Mesendoderm (in vitro differentiated cells): ENCODE measurements at regions not wholly inside any gene's neighbourhood (a gene's known extent, or its start where the extent isn't known, plus 50 kb on each side); places are given as distances from the start of the nearest gene placed in this dataset.

Source experiments
- DNase-seq: peaks from one replicate; pipeline ENCODE4 v3.0.0; 2013
- H2AK5ac ChIP-seq: 2 replicates; pipeline ENCODE4 v1.6.1; 2013; ENCODE audit warnings: low read length, inconsistent platforms
- H2BK120ac ChIP-seq: 2 replicates; pipeline ENCODE4 v1.6.1; 2013; ENCODE audit warnings: low read depth, mild to moderate bottlenecking, low read length, moderate library complexity, mixed read lengths
- H2BK15ac ChIP-seq: replicated peaks from 2 replicates; pipeline ENCODE4 v1.6.1; 2013; ENCODE audit warnings: low read depth, mild to moderate bottlenecking, moderate library complexity
- H2BK5ac ChIP-seq: 2 replicates; pipeline ENCODE4 v1.6.1; 2013; ENCODE audit warnings: low read length, inconsistent platforms
- H3K18ac ChIP-seq: 2 replicates; pipeline ENCODE4 v1.6.1; 2013; ENCODE audit warnings: mild to moderate bottlenecking, low read length, mixed read lengths
- H3K23ac ChIP-seq: one replicate; pipeline ENCODE4 v1.6.1; 2013; ENCODE audit warnings: low read length
- H3K27ac ChIP-seq: 2 replicates; pipeline ENCODE4 v1.5.1; 2013; ENCODE audit warnings: low read depth, mild to moderate bottlenecking, inconsistent platforms, low read length, moderate library complexity
- H3K27me3 ChIP-seq: 2 replicates; pipeline ENCODE4 v1.6.1; 2013; ENCODE audit warnings: low read length, control low read depth, mild to moderate bottlenecking, inconsistent platforms; ENCODE audit not compliant: insufficient read depth, poor library complexity
- H3K36me3 ChIP-seq: 2 replicates; pipeline ENCODE4 v1.6.1; 2013; ENCODE audit warnings: low read length, inconsistent platforms; ENCODE audit not compliant: control insufficient read depth, insufficient read depth
- H3K4ac ChIP-seq: one replicate; pipeline ENCODE4 v1.6.1; 2013; ENCODE audit warnings: low read depth, mild to moderate bottlenecking, low read length, moderate library complexity
- H3K4me1 ChIP-seq: 2 replicates; pipeline ENCODE4 v1.6.1; 2013; ENCODE audit warnings: low read depth, low read length, inconsistent platforms; ENCODE audit not compliant: control insufficient read depth
- H3K4me2 ChIP-seq: 2 replicates; pipeline ENCODE4 v1.6.1; 2013; ENCODE audit warnings: low read length
- H3K4me3 ChIP-seq: 2 replicates; pipeline ENCODE4 v1.5.1; 2013; ENCODE audit warnings: mild to moderate bottlenecking, low read length
- H3K56ac ChIP-seq: one replicate; pipeline ENCODE4 v1.6.1; 2013; ENCODE audit warnings: low read length
- H3K79me1 ChIP-seq: 2 replicates; pipeline ENCODE4 v1.6.1; 2013; ENCODE audit warnings: low read length, inconsistent platforms
- H3K79me2 ChIP-seq: 2 replicates; pipeline ENCODE4 v1.6.1; 2013; ENCODE audit warnings: mild to moderate bottlenecking, low read length; ENCODE audit not compliant: control insufficient read depth, insufficient read depth
- H3K9ac ChIP-seq: 2 replicates; pipeline ENCODE4 v1.6.1; 2013; ENCODE audit warnings: low read length, inconsistent platforms
- H4K5ac ChIP-seq: one replicate; pipeline ENCODE4 v1.6.1; 2013; ENCODE audit warnings: low read length
- H4K8ac ChIP-seq: one replicate; pipeline ENCODE4 v1.6.1; 2013; ENCODE audit warnings: low read depth, mild to moderate bottlenecking, control low read depth, low read length, moderate library complexity
- WGBS: extraction: QIAGEN DNeasy Blood & Tissue Kit; methylation state at CpG from one replicate; pipeline ENCODE4 v1.1.7; 2013; ENCODE audit warnings: low lambda C conversion rate, missing lambda C conversion rate; ENCODE audit not compliant: insufficient coverage; ENCODE audit errors: extremely low coverage; 5-methylcytosine and 5-hydroxymethylcytosine counted together

DNA sequence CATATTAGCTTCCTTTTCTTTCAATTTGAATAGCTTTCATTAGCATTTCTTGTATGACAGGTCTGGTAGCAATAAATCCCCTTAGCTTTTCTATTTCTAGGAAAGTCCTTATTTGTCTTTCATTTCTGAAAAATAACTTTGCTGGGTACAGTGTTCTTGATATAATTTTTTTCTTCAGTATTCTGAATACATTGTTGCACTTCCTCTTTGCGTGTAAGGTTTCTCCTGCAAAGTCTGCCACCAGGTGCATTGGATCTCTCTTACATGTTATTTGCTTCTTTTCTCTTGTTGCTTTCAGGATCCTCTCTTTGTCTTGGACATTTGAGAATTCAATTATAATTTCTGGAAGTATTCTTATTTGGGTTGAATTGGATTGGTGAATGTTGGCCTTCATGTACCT, 663.7 kb downstream of the GRXCR1 start:
- Histone ChIP-seq H3K27me3 (no peaks in the 10 kb centered on the region), H4K5ac (no peak overlapping the region), H3K4me2 (no peak overlapping the region), H3K18ac (no peak overlapping the region), H3K56ac (no peak overlapping the region), H3K36me3 (no peaks in the 10 kb centered on the region), H3K79me2 (no peaks in the 10 kb centered on the region), H3K4me3 (no peak overlapping the region), H2BK5ac (no peak overlapping the region), H2BK15ac (no peak overlapping the region), H4K8ac (no peak overlapping the region), H3K4ac (no peak overlapping the region), H3K79me1 (no peaks in the 10 kb centered on the region), H2AK5ac (no peak overlapping the region), H3K23ac (no peak overlapping the region), H3K4me1 (no peaks in the 10 kb centered on the region), H3K9ac (no peak overlapping the region), H3K27ac (no peak overlapping the region), H2BK120ac (no peak overlapping the region)
- WGBS, result no CpG with 5 or more reads among the region's 1 CpG
- no peak for DNase-seq

DNA sequence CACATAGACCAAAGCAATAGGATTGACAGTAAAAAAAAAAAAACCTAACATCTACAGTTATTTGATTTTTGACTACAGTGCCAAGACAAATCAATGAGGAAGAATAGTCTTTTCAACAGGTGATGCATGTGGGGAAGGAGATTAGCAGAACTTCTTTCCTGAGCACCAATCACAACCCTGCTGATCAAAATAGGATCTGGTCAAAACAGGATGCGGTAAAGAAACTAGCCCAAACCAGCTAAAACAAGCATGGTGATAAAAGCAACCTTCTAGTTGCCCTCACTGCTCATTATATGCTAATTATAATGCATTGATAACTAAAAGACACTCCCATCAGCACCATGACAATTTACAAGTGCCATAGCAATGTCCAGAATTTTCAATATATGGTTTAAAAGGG, 667.5 kb downstream of the GRXCR1 start:
- H3K36me3 ChIP-seq, result no peaks in the 10 kb centered on the region
- no peaks in the 10 kb centered on the region for H3K79me1 ChIP-seq
- no peak overlapping the region for H4K8ac ChIP-seq
- no peak overlapping the region for H3K18ac ChIP-seq
- no CpG with 5 or more reads among the region's 1 CpG for WGBS
- H3K27ac ChIP-seq, result no peak overlapping the region
- H3K56ac ChIP-seq, result no peak overlapping the region
- no peak overlapping the region for H3K4ac ChIP-seq
- H3K4me3 ChIP-seq, result no peak overlapping the region
- H3K79me2 ChIP-seq, result no peaks in the 10 kb centered on the region
- no peak overlapping the region for H3K4me2 ChIP-seq
- H3K4me1 ChIP-seq, result no peaks in the 10 kb centered on the region
- no peaks in the 10 kb centered on the region for H3K27me3 ChIP-seq
- H2AK5ac ChIP-seq, result no peak overlapping the region
- no peak overlapping the region for H2BK5ac ChIP-seq
- H3K9ac ChIP-seq, result no peak overlapping the region
- DNase-seq, result no peak
- no peak overlapping the region for H4K5ac ChIP-seq
- no peak overlapping the region for H3K23ac ChIP-seq
- H2BK15ac ChIP-seq, result no peak overlapping the region
- no peak overlapping the region for H2BK120ac ChIP-seq

DNA sequence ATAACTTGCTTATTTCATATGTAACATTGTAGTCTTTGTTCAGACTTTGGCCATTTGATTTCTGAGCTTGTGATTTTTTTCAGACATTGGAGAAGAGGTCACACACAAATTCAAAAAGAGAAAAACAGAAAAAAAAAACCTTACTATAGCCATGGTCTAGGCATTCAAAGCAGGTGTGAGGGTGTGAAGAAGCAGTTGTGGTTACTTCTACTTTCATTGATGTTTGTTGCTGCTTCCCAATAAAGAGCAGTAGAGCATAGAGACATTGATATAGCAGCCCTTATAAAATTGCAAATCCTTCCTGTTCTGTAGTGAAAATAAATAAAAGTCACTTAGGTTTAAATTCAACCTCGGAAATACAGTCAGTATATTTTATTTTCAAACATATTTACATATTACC, 671.6 kb downstream of the GRXCR1 start:
- Histone ChIP-seq H2AK5ac (no peak overlapping the region), H3K18ac (no peak overlapping the region), H3K4me3 (no peak overlapping the region), H3K56ac (no peak overlapping the region), H4K8ac (no peak overlapping the region), H3K9ac (no peak overlapping the region), H3K4me1 (no peaks in the 10 kb centered on the region), H2BK120ac (no peak overlapping the region), H2BK5ac (no peak overlapping the region), H3K23ac (no peak overlapping the region), H3K79me1 (no peaks in the 10 kb centered on the region), H4K5ac (no peak overlapping the region), H2BK15ac (no peak overlapping the region), H3K27me3 (no peaks in the 10 kb centered on the region), H3K36me3 (no peaks in the 10 kb centered on the region), H3K79me2 (no peaks in the 10 kb centered on the region), H3K4me2 (no peak overlapping the region), H3K4ac (no peak overlapping the region), H3K27ac (no peak overlapping the region)
- no peak for DNase-seq
- WGBS, result no CpG with 5 or more reads among the region's 1 CpG

DNA sequence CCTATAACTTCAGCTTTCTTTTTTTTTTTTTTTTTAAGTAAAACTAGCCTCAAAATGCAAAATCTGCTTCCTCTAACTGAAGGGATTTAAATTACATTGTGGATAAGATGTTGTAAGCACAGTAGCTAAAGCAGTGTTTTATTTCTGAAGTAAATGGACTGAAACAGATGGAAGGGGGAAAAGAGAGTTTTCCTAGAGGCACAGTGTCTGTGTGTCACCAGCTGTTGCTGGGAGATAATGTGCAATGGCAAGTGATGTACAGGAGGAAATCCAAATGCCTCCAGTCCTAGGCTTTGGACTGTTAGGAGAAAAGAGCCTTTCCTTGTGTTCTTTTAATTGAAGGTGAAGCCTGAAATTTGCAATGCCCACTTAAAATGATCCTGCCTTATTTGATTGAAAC, 672.1 kb downstream of the GRXCR1 start:
- H2BK5ac ChIP-seq, result no peak overlapping the region
- no peak overlapping the region for H3K27ac ChIP-seq
- no peaks in the 10 kb centered on the region for H3K36me3 ChIP-seq
- H3K4me3 ChIP-seq, result no peak overlapping the region
- no peaks in the 10 kb centered on the region for H3K79me1 ChIP-seq
- no peak overlapping the region for H3K23ac ChIP-seq
- H3K79me2 ChIP-seq, result no peaks in the 10 kb centered on the region
- no peak overlapping the region for H3K18ac ChIP-seq
- H4K8ac ChIP-seq, result no peak overlapping the region
- no peak overlapping the region for H3K56ac ChIP-seq
- DNase-seq, result no peak
- no peak overlapping the region for H2BK120ac ChIP-seq
- H3K4ac ChIP-seq, result no peak overlapping the region
- no peak overlapping the region for H2AK5ac ChIP-seq
- no peak overlapping the region for H3K4me2 ChIP-seq
- no peak overlapping the region for H2BK15ac ChIP-seq
- H3K4me1 ChIP-seq, result no peaks in the 10 kb centered on the region
- H3K27me3 ChIP-seq, result no peaks in the 10 kb centered on the region
- no peak overlapping the region for H4K5ac ChIP-seq
- no peak overlapping the region for H3K9ac ChIP-seq

DNA sequence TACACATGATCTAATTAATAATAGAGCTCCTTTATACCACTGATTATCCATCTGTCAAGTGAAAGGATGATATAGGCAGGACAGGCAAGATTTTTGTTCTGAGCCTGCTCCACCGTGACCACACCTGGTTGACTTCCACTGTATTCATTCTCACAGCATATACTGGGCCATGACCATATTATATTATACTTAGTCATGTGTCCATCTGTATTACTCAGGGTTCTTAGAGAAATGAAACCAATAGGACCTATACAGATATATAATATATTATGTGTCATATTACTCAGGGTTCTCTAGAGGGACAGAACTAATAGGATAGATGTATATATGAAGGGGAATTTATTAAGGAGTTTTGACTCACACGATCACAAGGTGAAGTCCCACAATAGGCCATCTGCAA, 675.1 kb downstream of the GRXCR1 start:
- Histone ChIP-seq H3K79me1 (no peaks in the 10 kb centered on the region), H2BK5ac (no peak overlapping the region), H2BK15ac (no peak overlapping the region), H4K5ac (no peak overlapping the region), H2AK5ac (no peak overlapping the region), H3K4ac (no peak overlapping the region), H2BK120ac (no peak overlapping the region), H3K9ac (no peak overlapping the region), H3K36me3 (no peaks in the 10 kb centered on the region), H3K27ac (no peak overlapping the region), H3K27me3 (no peaks in the 10 kb centered on the region), H3K18ac (no peak overlapping the region), H3K4me3 (no peak overlapping the region), H3K56ac (no peak overlapping the region), H4K8ac (no peak overlapping the region), H3K23ac (no peak overlapping the region), H3K79me2 (no peaks in the 10 kb centered on the region), H3K4me2 (no peak overlapping the region), H3K4me1 (no peaks in the 10 kb centered on the region)
- no peak for DNase-seq
- no CpG with 5 or more reads among the region's 2 CpGs for WGBS

DNA sequence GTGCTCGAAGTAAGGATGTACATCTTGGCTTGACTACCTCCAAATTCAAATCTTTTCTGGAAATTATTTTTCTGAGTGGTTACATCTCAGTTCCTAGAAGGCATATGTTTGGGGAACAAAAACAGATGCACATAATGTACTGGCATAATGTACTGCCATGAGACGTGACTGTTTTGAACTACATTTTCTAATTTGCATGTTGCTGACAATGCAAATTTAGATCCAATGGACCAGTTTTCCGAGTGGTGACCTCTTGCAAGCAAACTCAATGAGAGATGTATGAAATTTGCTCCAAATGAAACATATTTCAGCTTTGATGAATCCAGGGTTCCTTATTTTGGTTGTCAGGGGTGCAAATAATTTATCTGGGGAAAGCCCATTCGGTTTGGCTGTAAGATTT, 694.3 kb downstream of the GRXCR1 start:
- no CpG with 5 or more reads among the region's 4 CpGs for WGBS
- H3K79me2 ChIP-seq, result no peaks in the 10 kb centered on the region
- no peak overlapping the region for H3K9ac ChIP-seq
- no peak overlapping the region for H2BK5ac ChIP-seq
- no peaks in the 10 kb centered on the region for H3K36me3 ChIP-seq
- no peak overlapping the region for H3K56ac ChIP-seq
- no peak overlapping the region for H4K5ac ChIP-seq
- H2BK120ac ChIP-seq, result no peak overlapping the region
- no peaks in the 10 kb centered on the region for H3K27me3 ChIP-seq
- no peak overlapping the region for H2AK5ac ChIP-seq
- no peak overlapping the region for H2BK15ac ChIP-seq
- no peak overlapping the region for H3K4me3 ChIP-seq
- H3K4me1 ChIP-seq, result no peaks in the 10 kb centered on the region
- no peak for DNase-seq
- no peak overlapping the region for H4K8ac ChIP-seq
- H3K18ac ChIP-seq, result no peak overlapping the region
- no peak overlapping the region for H3K27ac ChIP-seq
- H3K4ac ChIP-seq, result no peak overlapping the region
- no peak overlapping the region for H3K4me2 ChIP-seq
- no peak overlapping the region for H3K23ac ChIP-seq
- H3K79me1 ChIP-seq, result no peaks in the 10 kb centered on the region
